H1 (cell line): ENCODE measurements at regions not wholly inside any gene's neighbourhood (a gene's known extent, or its start where the extent isn't known, plus 50 kb on each side); places are given as distances from the start of the nearest gene placed in this dataset.

Experiments used
- CEBPB ChIP-seq: IDR thresholded peaks from 2 replicates; pipeline ENCODE4 v1.6.1; 2012; ENCODE audit warnings: low read depth, low read length
- CHD1 ChIP-seq: IDR thresholded peaks from 2 replicates; pipeline ENCODE4 v1.6.1; 2012; ENCODE audit warnings: low read depth, low read length, improper control_type of control experiment
- JUN ChIP-seq: IDR thresholded peaks from 2 replicates; pipeline ENCODE4 v1.6.1; 2011; ENCODE audit warnings: low read depth, mild to moderate bottlenecking, improper control_type of control experiment, low read length
- RAD21 ChIP-seq, 2 experiments: IDR thresholded peaks in 1 of 2; conservative IDR thresholded peaks in 1 of 2; 2 replicates each; pipeline ENCODE4 v1.6.1; 2011; ENCODE audit warnings: low read depth in 2 of 2, low read length in 2 of 2, improper control_type of control experiment in 1 of 2, inconsistent platforms in 1 of 2, mild to moderate bottlenecking in 1 of 2, moderate library complexity in 1 of 2
- SAP30 ChIP-seq: fragments of 300-600 bp; sonication (generic); IDR thresholded peaks from 2 replicates; pipeline ENCODE4 v1.7.1; 2012; ENCODE audit warnings: low read length, moderate library complexity, mild to moderate bottlenecking, inconsistent platforms; ENCODE audit not compliant: insufficient read depth, insufficient replicate concordance
- SIX5 ChIP-seq: IDR thresholded peaks from 2 replicates; pipeline ENCODE4 v1.6.1; 2011; ENCODE audit warnings: mild to moderate bottlenecking, low read depth, low read length
- TCF12 ChIP-seq: IDR thresholded peaks from 2 replicates; pipeline ENCODE4 v1.6.1; 2011; ENCODE audit warnings: low read depth, mild to moderate bottlenecking, low read length
- ZNF274 ChIP-seq: IDR thresholded peaks from 2 replicates; pipeline ENCODE4 v1.7.0; 2012; ENCODE audit warnings: low read length, borderline replicate concordance; ENCODE audit errors: extremely low read depth
- TF ChIP-seq, protein P1 (sequence below), 3 experiments: IDR thresholded peaks; 1 replicate in 2 of 3; 2 replicates in 1 of 3; pipeline versions ENCODE4 v1.5.1 to v1.6.1; 2011; ENCODE audit warnings: low read length in 3 of 3, mild to moderate bottlenecking in 3 of 3, inconsistent platforms in 2 of 3, low read depth in 1 of 3, moderate library complexity in 1 of 3; ENCODE audit not compliant: insufficient read depth in 1 of 3; ENCODE audit errors: control extremely low read depth in 1 of 3

DNA sequence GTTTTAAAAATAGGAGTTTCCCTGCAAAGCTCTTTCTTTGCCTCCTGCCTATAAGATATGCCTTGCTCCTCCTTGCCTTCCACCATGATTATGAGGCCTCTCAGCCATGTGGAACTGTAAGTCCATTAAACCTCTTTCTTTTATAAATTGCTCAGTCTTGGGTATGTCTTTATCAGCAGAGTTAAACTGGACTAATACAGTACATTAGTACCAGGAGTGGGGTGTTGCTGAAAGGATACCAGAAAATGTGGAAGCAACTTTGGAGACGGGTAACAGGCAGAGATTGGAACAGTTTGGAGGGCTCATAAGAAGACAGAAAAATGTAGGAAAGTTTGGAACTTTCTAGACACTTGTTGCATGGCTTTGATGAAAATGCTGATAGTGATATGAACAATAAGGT is 709.9 kb downstream of the LUZP2 start (continued):
- TF ChIP-seq, protein P1, sequence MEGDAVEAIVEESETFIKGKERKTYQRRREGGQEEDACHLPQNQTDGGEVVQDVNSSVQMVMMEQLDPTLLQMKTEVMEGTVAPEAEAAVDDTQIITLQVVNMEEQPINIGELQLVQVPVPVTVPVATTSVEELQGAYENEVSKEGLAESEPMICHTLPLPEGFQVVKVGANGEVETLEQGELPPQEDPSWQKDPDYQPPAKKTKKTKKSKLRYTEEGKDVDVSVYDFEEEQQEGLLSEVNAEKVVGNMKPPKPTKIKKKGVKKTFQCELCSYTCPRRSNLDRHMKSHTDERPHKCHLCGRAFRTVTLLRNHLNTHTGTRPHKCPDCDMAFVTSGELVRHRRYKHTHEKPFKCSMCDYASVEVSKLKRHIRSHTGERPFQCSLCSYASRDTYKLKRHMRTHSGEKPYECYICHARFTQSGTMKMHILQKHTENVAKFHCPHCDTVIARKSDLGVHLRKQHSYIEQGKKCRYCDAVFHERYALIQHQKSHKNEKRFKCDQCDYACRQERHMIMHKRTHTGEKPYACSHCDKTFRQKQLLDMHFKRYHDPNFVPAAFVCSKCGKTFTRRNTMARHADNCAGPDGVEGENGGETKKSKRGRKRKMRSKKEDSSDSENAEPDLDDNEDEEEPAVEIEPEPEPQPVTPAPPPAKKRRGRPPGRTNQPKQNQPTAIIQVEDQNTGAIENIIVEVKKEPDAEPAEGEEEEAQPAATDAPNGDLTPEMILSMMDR (IDR thresholded peaks at IDR 0.05; ENCODE audit: control extremely low read depth in 1 of 3, insufficient read depth in 1 of 3, low read depth in 1 of 3, low read length in 3 of 3): no peak
- TF ChIP-seq JUN (no peak), SAP30 (no peak), CHD1 (no peak), RAD21 (IDR thresholded peaks at IDR 0.05 in 1 of 2, conservative IDR thresholded peaks at IDR 0.05 in 1 of 2; ENCODE audit: low read depth in 2 of 2, low read length in 2 of 2) (no peak), CEBPB (no peak), TCF12 (no peak), ZNF274 (no peak), SIX5 (no peak)
